ENCODE measurements at regions not wholly inside any gene's neighbourhood (a gene's known extent, or its start where the extent isn't known, plus 50 kb on each side); places are given as distances from the start of the nearest gene placed in this dataset.

- Histone ChIP-seq H3K27ac (no peak overlapping the region), H3K4me1 (no peaks in the 10 kb centered on the region), H3K9me3 (no peaks in the 10 kb centered on the region), H3K36me3 (no peaks in the 10 kb centered on the region), H3K27me3 (ENCODE audit: low read depth) (no peaks in the 10 kb centered on the region), H3K4me3 (no peak overlapping the region)
- TF ChIP-seq CTCF (IDR thresholded peaks at IDR 0.05), result no peak
- ATAC-seq (no peak), DNase-seq (no peak)
- intact Hi-C loops (cut with DNase I), result no loop called here
Observed at GRCh38 chr5:147046894-147047293, 168.3 kb upstream of the PPP2R2B start.

- H3K27ac ChIP-seq, result no peak overlapping the region
- H3K36me3 ChIP-seq, result no peaks in the 10 kb centered on the region
- intact Hi-C loops (cut with DNase I), result no loop called here
- no peaks in the 10 kb centered on the region for H3K9me3 ChIP-seq
- H3K27me3 ChIP-seq (ENCODE audit: low read depth), result no peaks in the 10 kb centered on the region
- no peak overlapping the region for H3K4me3 ChIP-seq
- DNase-seq, result no peak
- ATAC-seq, result no peak
- no peaks in the 10 kb centered on the region for H3K4me1 ChIP-seq
- no peak for TF ChIP-seq CTCF (IDR thresholded peaks at IDR 0.05)
Observed at GRCh38 chr5:147049764-147050163, 171.2 kb upstream of the PPP2R2B start.

- no peaks in the 10 kb centered on the region for H3K36me3 ChIP-seq
- no peak overlapping the region for H3K4me3 ChIP-seq
- H3K9me3 ChIP-seq, result no peaks in the 10 kb centered on the region
- intact Hi-C loops (cut with DNase I), result no loop called here
- no peaks in the 10 kb centered on the region for H3K27me3 ChIP-seq (ENCODE audit: low read depth)
- no peaks in the 10 kb centered on the region for H3K4me1 ChIP-seq
- ATAC-seq, result no peak
- DNase-seq, result no peak
- H3K27ac ChIP-seq, result no peak overlapping the region
- TF ChIP-seq CTCF (IDR thresholded peaks at IDR 0.05), result no peak
Observed at GRCh38 chr5:147050172-147050571, 171.6 kb upstream of the PPP2R2B start.

- DNase-seq (no peak), ATAC-seq (no peak)
- Histone ChIP-seq H3K36me3 (no peaks in the 10 kb centered on the region), H3K27me3 (ENCODE audit: low read depth) (no peaks in the 10 kb centered on the region), H3K27ac (no peak overlapping the region), H3K4me3 (no peak overlapping the region), H3K9me3 (no peaks in the 10 kb centered on the region), H3K4me1 (no peaks in the 10 kb centered on the region)
- no peak for TF ChIP-seq CTCF (IDR thresholded peaks at IDR 0.05)
- intact Hi-C loops (cut with DNase I), result no loop called here
Observed at GRCh38 chr5:147051193-147051592, 172.6 kb upstream of the PPP2R2B start.

- Histone ChIP-seq H3K4me3 (no peak overlapping the region), H3K9me3 (no peaks in the 10 kb centered on the region), H3K4me1 (no peaks in the 10 kb centered on the region), H3K27me3 (ENCODE audit: low read depth) (no peaks in the 10 kb centered on the region), H3K27ac (no peak overlapping the region), H3K36me3 (no peaks in the 10 kb centered on the region)
- no peak for TF ChIP-seq CTCF (IDR thresholded peaks at IDR 0.05)
- ATAC-seq (no peak), DNase-seq (no peak)
- intact Hi-C loops (cut with DNase I), result no loop called here
Observed at GRCh38 chr5:147052519-147052918, 174.0 kb upstream of the PPP2R2B start.

Data from lower lobe of right lung (tissue), 2 donors.